ENCODE measurements at regions not wholly inside any gene's neighbourhood (a gene's known extent, or its start where the extent isn't known, plus 50 kb on each side); places are given as distances from the start of the nearest gene placed in this dataset.

DNA sequence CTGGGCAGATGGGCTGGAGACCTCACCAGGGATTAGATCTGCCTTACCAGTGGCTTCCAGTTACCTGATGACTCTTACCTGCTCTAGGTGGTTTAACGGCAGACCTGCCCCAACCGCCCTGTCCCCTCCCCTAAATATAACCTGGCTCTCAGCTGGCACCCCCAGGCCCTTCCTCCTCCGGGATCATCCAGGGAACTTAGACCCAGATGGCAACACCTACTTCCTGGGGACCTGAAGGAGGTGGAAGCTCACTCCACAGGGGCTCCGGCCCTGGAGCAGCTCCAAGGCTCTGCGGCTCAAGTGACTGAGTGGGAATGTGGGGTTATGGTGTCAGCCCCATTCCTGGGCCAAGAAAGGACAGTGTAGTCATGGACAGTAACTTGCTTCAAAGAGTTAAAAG lies 130.4 kb downstream of the OLFM1 start:
- TF ChIP-seq CTCF (IDR thresholded peaks at IDR 0.05) = no peak
- TF ChIP-seq, protein P1, sequence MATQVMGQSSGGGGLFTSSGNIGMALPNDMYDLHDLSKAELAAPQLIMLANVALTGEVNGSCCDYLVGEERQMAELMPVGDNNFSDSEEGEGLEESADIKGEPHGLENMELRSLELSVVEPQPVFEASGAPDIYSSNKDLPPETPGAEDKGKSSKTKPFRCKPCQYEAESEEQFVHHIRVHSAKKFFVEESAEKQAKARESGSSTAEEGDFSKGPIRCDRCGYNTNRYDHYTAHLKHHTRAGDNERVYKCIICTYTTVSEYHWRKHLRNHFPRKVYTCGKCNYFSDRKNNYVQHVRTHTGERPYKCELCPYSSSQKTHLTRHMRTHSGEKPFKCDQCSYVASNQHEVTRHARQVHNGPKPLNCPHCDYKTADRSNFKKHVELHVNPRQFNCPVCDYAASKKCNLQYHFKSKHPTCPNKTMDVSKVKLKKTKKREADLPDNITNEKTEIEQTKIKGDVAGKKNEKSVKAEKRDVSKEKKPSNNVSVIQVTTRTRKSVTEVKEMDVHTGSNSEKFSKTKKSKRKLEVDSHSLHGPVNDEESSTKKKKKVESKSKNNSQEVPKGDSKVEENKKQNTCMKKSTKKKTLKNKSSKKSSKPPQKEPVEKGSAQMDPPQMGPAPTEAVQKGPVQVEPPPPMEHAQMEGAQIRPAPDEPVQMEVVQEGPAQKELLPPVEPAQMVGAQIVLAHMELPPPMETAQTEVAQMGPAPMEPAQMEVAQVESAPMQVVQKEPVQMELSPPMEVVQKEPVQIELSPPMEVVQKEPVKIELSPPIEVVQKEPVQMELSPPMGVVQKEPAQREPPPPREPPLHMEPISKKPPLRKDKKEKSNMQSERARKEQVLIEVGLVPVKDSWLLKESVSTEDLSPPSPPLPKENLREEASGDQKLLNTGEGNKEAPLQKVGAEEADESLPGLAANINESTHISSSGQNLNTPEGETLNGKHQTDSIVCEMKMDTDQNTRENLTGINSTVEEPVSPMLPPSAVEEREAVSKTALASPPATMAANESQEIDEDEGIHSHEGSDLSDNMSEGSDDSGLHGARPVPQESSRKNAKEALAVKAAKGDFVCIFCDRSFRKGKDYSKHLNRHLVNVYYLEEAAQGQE (IDR thresholded peaks at IDR 0.05; ENCODE audit: insufficient read depth in 1 of 2, low read depth in 2 of 2, low read length in 1 of 2) = no peak
